ENCODE measurements at regions not wholly inside any gene's neighbourhood (a gene's known extent, or its start where the extent isn't known, plus 50 kb on each side); places are given as distances from the start of the nearest gene placed in this dataset.

DNA sequence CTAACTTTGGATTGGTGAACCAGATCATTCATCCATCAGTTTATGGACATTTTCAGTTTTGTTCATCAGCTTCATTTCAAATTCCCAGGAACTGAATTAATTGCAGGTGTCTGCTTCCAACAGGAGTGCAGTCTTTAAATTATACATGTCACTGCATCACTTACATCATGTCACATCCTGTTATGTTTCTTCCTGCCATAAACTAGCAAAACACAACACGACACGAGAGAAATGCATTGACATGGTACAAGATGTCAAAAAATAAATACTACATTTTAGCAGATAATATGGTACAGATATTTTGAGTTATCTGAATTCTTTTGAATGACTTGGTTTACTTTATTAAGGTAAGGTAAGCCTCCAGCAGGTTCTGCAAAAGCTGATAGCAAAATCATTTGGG is 415.5 kb downstream of the NR2F1-AS1 start:
- TF ChIP-seq, protein P1, sequence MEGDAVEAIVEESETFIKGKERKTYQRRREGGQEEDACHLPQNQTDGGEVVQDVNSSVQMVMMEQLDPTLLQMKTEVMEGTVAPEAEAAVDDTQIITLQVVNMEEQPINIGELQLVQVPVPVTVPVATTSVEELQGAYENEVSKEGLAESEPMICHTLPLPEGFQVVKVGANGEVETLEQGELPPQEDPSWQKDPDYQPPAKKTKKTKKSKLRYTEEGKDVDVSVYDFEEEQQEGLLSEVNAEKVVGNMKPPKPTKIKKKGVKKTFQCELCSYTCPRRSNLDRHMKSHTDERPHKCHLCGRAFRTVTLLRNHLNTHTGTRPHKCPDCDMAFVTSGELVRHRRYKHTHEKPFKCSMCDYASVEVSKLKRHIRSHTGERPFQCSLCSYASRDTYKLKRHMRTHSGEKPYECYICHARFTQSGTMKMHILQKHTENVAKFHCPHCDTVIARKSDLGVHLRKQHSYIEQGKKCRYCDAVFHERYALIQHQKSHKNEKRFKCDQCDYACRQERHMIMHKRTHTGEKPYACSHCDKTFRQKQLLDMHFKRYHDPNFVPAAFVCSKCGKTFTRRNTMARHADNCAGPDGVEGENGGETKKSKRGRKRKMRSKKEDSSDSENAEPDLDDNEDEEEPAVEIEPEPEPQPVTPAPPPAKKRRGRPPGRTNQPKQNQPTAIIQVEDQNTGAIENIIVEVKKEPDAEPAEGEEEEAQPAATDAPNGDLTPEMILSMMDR (IDR thresholded peaks at IDR 0.05; ENCODE audit: low read depth, low read length): no peak
- no peak for TF ChIP-seq POLR2A (IDR thresholded peaks at IDR 0.05; ENCODE audit: extremely low read depth, insufficient read length)
- TF ChIP-seq, protein P2, sequence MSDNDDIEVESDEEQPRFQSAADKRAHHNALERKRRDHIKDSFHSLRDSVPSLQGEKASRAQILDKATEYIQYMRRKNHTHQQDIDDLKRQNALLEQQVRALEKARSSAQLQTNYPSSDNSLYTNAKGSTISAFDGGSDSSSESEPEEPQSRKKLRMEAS (IDR thresholded peaks at IDR 0.05; ENCODE audit: low read depth, low read length): no peak
- no peak for TF ChIP-seq MYC (IDR thresholded peaks at IDR 0.05; ENCODE audit: low read depth, low read length)

Measured in NB4 (cell line).